H9 (cell line): ENCODE measurements at regions not wholly inside any gene's neighbourhood (a gene's known extent, or its start where the extent isn't known, plus 50 kb on each side); places are given as distances from the start of the nearest gene placed in this dataset.

Experiments
- DNase-seq: peaks from one replicate; pipeline ENCODE4 v3.0.0-alpha.2; 2017
- H2AFZ ChIP-seq: one replicate; pipeline ENCODE4 v1.6.1; 2013; ENCODE audit warnings: mild to moderate bottlenecking, low read length, control low read depth, moderate library complexity
- H2AK5ac ChIP-seq: 2 replicates; pipeline ENCODE4 v1.6.1; 2013; ENCODE audit warnings: low read length, control low read depth, mixed read lengths; ENCODE audit not compliant: insufficient read length
- H2BK120ac ChIP-seq: one replicate; pipeline ENCODE4 v1.6.1; 2013; ENCODE audit warnings: low read depth, mild to moderate bottlenecking, low read length, control low read depth, inconsistent platforms; ENCODE audit not compliant: poor library complexity, severe bottlenecking
- H2BK12ac ChIP-seq: 2 replicates; pipeline ENCODE4 v1.6.1; 2013; ENCODE audit warnings: low read length, control low read depth, mixed read lengths, low read depth; ENCODE audit not compliant: insufficient read length
- H2BK15ac ChIP-seq: 2 replicates; pipeline ENCODE4 v1.6.1; 2013; ENCODE audit warnings: low read depth, low read length, control low read depth
- H2BK20ac ChIP-seq: one replicate; pipeline ENCODE4 v1.6.1; 2013; ENCODE audit warnings: low read depth, mild to moderate bottlenecking, low read length, control low read depth, inconsistent platforms; ENCODE audit not compliant: poor library complexity, severe bottlenecking
- H2BK5ac ChIP-seq: 2 replicates; pipeline ENCODE4 v1.6.1; 2013; ENCODE audit warnings: low read length, control low read depth, mixed read lengths; ENCODE audit not compliant: insufficient read length
- H3K14ac ChIP-seq: 2 replicates; pipeline ENCODE4 v1.6.1; 2013; ENCODE audit warnings: low read length, control low read depth; ENCODE audit not compliant: insufficient read depth
- H3K18ac ChIP-seq: 2 replicates; pipeline ENCODE4 v1.6.1; 2013; ENCODE audit warnings: low read depth, mild to moderate bottlenecking, mixed read lengths, low read length, control low read depth; ENCODE audit not compliant: insufficient read length
- H3K23ac ChIP-seq: 2 replicates; pipeline ENCODE4 v1.6.1; 2013; ENCODE audit warnings: low read length, control low read depth, mixed read lengths, low read depth; ENCODE audit not compliant: insufficient read length
- H3K23me2 ChIP-seq: 2 replicates; pipeline ENCODE4 v1.6.1; 2013; ENCODE audit warnings: low read depth, mild to moderate bottlenecking, mixed read lengths, low read length, control low read depth; ENCODE audit not compliant: insufficient read length, poor library complexity, severe bottlenecking
- H3K27ac ChIP-seq: 2 replicates; pipeline ENCODE4 v1.5.1; 2013; ENCODE audit warnings: low read length, control low read depth, mixed read lengths, low read depth; ENCODE audit not compliant: insufficient read length
- H3K27me3 ChIP-seq: 2 replicates; pipeline ENCODE4 v1.6.1; 2013; ENCODE audit warnings: low read length, control low read depth, inconsistent platforms; ENCODE audit not compliant: insufficient read depth
- H3K4ac ChIP-seq: 2 replicates; pipeline ENCODE4 v1.6.1; 2013; ENCODE audit warnings: low read depth, mild to moderate bottlenecking, control low read depth, inconsistent platforms, low read length, moderate library complexity
- H3K4me1 ChIP-seq: 2 replicates; pipeline ENCODE4 v1.6.1; 2013; ENCODE audit warnings: low read length, control low read depth, inconsistent platforms; ENCODE audit not compliant: insufficient read depth
- H3K4me2 ChIP-seq: 2 replicates; pipeline ENCODE4 v1.6.1; 2013; ENCODE audit warnings: low read length, control low read depth, mixed read lengths; ENCODE audit not compliant: insufficient read length, insufficient read depth
- H3K56ac ChIP-seq: 2 replicates; pipeline ENCODE4 v1.6.1; 2013; ENCODE audit warnings: low read depth, mild to moderate bottlenecking, mixed read lengths, low read length, control low read depth; ENCODE audit not compliant: insufficient read length
- H3K79me1 ChIP-seq: 2 replicates; pipeline ENCODE4 v1.6.1; 2013; ENCODE audit warnings: low read depth, mild to moderate bottlenecking, moderate library complexity, low read length, control low read depth, inconsistent platforms; ENCODE audit not compliant: insufficient read depth, poor library complexity, severe bottlenecking
- H3K79me2 ChIP-seq: 2 replicates; pipeline ENCODE4 v1.6.1; 2013; ENCODE audit warnings: low read length, control low read depth, inconsistent platforms; ENCODE audit not compliant: insufficient read depth
- H3K9ac ChIP-seq: 2 replicates; pipeline ENCODE4 v1.6.1; 2013; ENCODE audit warnings: low read length, control low read depth, mixed read lengths; ENCODE audit not compliant: insufficient read length; ENCODE audit errors: extremely low read depth
- H3K9me3 ChIP-seq: one replicate; pipeline ENCODE4 v1.6.1; 2013; ENCODE audit warnings: low read depth, low read length, inconsistent platforms; ENCODE audit not compliant: control insufficient read depth
- H3T11ph ChIP-seq: one replicate; pipeline ENCODE4 v1.6.1; 2013; ENCODE audit warnings: mild to moderate bottlenecking, low read length, control low read depth, inconsistent platforms
- H4K20me1 ChIP-seq: one replicate; pipeline ENCODE4 v1.6.1; 2013; ENCODE audit not compliant: control insufficient read depth, insufficient read length, insufficient read depth
- H4K5ac ChIP-seq: 2 replicates; pipeline ENCODE4 v1.6.1; 2013; ENCODE audit warnings: low read depth, mild to moderate bottlenecking, mixed read lengths, low read length, control low read depth; ENCODE audit not compliant: insufficient read length
- H4K8ac ChIP-seq: replicated peaks from 2 replicates; pipeline ENCODE4 v1.6.1; 2013; ENCODE audit warnings: low read length, control low read depth, mixed read lengths, low read depth; ENCODE audit not compliant: insufficient read length
- H4K91ac ChIP-seq: 2 replicates; pipeline ENCODE4 v1.6.1; 2013; ENCODE audit warnings: low read depth, mild to moderate bottlenecking, moderate library complexity, mixed read lengths, low read length, control low read depth; ENCODE audit not compliant: insufficient read length
- H3K27ac Mint-ChIP-seq, 3 experiments: 2 replicates in 2 of 3; 3 replicates in 1 of 3; pipeline ENCODE4 v1.8.0; 2020 to 2021; ENCODE audit warnings: mixed read lengths in 3 of 3, mild to moderate bottlenecking in 1 of 3, moderate library complexity in 1 of 3
- H3K27me3 Mint-ChIP-seq: 2 replicates; pipeline ENCODE4 v1.8.0; 2021; ENCODE audit warnings: low read depth, mild to moderate bottlenecking, moderate library complexity, mixed read lengths
- H3K36me3 Mint-ChIP-seq, 3 experiments: 2 replicates in 2 of 3; 3 replicates in 1 of 3; pipeline ENCODE4 v1.8.0; 2020 to 2021; ENCODE audit warnings: low read depth in 3 of 3, mixed read lengths in 3 of 3; ENCODE audit not compliant: insufficient read depth in 1 of 3
- H3K4me1 Mint-ChIP-seq, 2 experiments: 2 replicates each; pipeline ENCODE4 v1.8.0; 2020; ENCODE audit warnings: mixed read lengths in 2 of 2
- H3K4me3 Mint-ChIP-seq, 2 experiments: 2 replicates in 1 of 2; 3 replicates in 1 of 2; pipeline ENCODE4 v1.8.0; 2020 to 2021; ENCODE audit warnings: mild to moderate bottlenecking in 2 of 2, mixed read lengths in 2 of 2, moderate library complexity in 1 of 2
- H3K9me3 Mint-ChIP-seq, 2 experiments: 2 replicates in 1 of 2; 3 replicates in 1 of 2; pipeline ENCODE4 v1.8.0; 2020; ENCODE audit warnings: mild to moderate bottlenecking in 2 of 2, mixed read lengths in 2 of 2, moderate library complexity in 1 of 2
- WGBS: extraction: QIAGEN DNeasy Blood & Tissue Kit; methylation state at CpG from one replicate; pipeline ENCODE4 v1.1.7; 2013; ENCODE audit warnings: missing lambda C conversion rate, low lambda C conversion rate, mixed read lengths; ENCODE audit not compliant: insufficient read length; ENCODE audit errors: extremely low coverage; 5-methylcytosine and 5-hydroxymethylcytosine counted together
- TF ChIP-seq, protein P1 (sequence below): fragments of 200-600 bp; sonication (generic); conservative IDR thresholded peaks from 3 replicates; pipeline ENCODE4 v1.8.0; 2021; ENCODE audit warnings: antibody characterized with exemption, mild to moderate bottlenecking

DNA sequence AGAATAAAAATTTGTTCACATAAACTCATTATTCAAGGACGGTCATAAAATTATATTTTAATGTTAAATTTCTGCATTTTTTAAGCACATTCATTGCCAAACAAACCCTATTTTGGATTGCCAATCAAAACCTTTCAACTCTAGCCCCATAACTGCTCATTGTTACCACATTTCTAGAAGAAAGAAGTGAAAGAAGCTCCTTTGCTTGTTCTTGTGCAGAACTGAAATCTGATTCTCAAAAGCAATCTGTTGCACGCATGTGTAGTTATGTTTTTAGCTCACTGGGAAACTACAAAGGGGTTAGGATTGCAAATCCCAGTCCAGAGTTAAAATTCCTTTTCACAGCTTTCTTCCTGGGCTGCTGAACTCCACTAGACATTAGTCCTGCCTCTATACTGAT, 109.5 kb upstream of the MIR17HG start:
- H3K9me3 Mint-ChIP-seq, result peaks cover 3 to 4% of the 10 kb centered on the region in 2 experiments; a peak in 2 of 5 replicates
- H3K4me1 ChIP-seq, result no peaks in the 10 kb centered on the region

More for the DNA sequence above, 109.5 kb upstream of the MIR17HG start:
- Histone ChIP-seq H3K4ac (no peak overlapping the region), H2BK12ac (no peak overlapping the region), H3K4me2 (no peak overlapping the region), H3K23me2 (no peaks in the 10 kb centered on the region), H3K9me3 (no peaks in the 10 kb centered on the region), H3K79me1 (no peaks in the 10 kb centered on the region), H2BK5ac (no peak overlapping the region), H2BK15ac (no peak overlapping the region), H3K9ac (no peak overlapping the region), H4K20me1 (no peaks in the 10 kb centered on the region), H3K18ac (no peak overlapping the region), H2BK120ac (no peak overlapping the region), H4K8ac (no peak overlapping the region), H2AFZ (no peak overlapping the region), H3K56ac (no peak overlapping the region), H3K79me2 (no peaks in the 10 kb centered on the region), H4K5ac (no peak overlapping the region), H3K14ac (no peak overlapping the region), H3K23ac (no peak overlapping the region), H3T11ph (no peak overlapping the region), H3K27me3 (no peaks in the 10 kb centered on the region), H2BK20ac (no peak overlapping the region), H4K91ac (no peak overlapping the region), H3K27ac (no peak overlapping the region), H2AK5ac (no peak overlapping the region)
- Mint-ChIP-seq H3K36me3 (peaks cover 0 to 4% (median 0%) of the 10 kb centered on the region in 3 experiments; a peak in 3 of 7 replicates), H3K4me3 (no peak overlapping the region), H3K4me1 (no peaks in the 10 kb centered on the region; a peak in 1 of 4 replicates), H3K27me3 (peaks cover 2% of the 10 kb centered on the region; the same call in 1 of the 2 replicates), H3K27ac (no peak overlapping the region)
- no peak for DNase-seq
- TF ChIP-seq, protein P1, sequence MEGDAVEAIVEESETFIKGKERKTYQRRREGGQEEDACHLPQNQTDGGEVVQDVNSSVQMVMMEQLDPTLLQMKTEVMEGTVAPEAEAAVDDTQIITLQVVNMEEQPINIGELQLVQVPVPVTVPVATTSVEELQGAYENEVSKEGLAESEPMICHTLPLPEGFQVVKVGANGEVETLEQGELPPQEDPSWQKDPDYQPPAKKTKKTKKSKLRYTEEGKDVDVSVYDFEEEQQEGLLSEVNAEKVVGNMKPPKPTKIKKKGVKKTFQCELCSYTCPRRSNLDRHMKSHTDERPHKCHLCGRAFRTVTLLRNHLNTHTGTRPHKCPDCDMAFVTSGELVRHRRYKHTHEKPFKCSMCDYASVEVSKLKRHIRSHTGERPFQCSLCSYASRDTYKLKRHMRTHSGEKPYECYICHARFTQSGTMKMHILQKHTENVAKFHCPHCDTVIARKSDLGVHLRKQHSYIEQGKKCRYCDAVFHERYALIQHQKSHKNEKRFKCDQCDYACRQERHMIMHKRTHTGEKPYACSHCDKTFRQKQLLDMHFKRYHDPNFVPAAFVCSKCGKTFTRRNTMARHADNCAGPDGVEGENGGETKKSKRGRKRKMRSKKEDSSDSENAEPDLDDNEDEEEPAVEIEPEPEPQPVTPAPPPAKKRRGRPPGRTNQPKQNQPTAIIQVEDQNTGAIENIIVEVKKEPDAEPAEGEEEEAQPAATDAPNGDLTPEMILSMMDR, result no peak
- no CpG with 5 or more reads among the region's 2 CpGs for WGBS
